SU-DHL-6 (cell line): ENCODE measurements at regions not wholly inside any gene's neighbourhood (a gene's known extent, or its start where the extent isn't known, plus 50 kb on each side); places are given as distances from the start of the nearest gene placed in this dataset.

ENCODE experiments used
- H2AFZ ChIP-seq: fragments of 200-600 bp; sonication (generic); 2 replicates; pipeline ENCODE4 v1.6.1; 2014; ENCODE audit warnings: low read depth, mild to moderate bottlenecking, moderate library complexity, mixed read lengths, antibody characterized with exemption, low read length; ENCODE audit not compliant: severe bottlenecking
- H3F3A ChIP-seq: fragments of 200-600 bp; shearing (Covaris generic); 2 replicates; pipeline ENCODE4 v1.6.0; 2016; ENCODE audit warnings: antibody characterized with exemption, mild to moderate bottlenecking; ENCODE audit not compliant: insufficient read depth
- H3K27ac ChIP-seq: fragments of 200-600 bp; sonication (generic); 2 replicates; pipeline ENCODE4 v1.5.1; 2016; ENCODE audit warnings: low read depth, mild to moderate bottlenecking, low read length, moderate library complexity, mixed read lengths
- H3K27me3 ChIP-seq: fragments of 200-600 bp; sonication (generic), shearing (Covaris generic); 2 replicates; pipeline ENCODE4 v1.6.0; 2014; ENCODE audit warnings: mild to moderate bottlenecking, low read length
- H3K36me3 ChIP-seq: fragments of 200-600 bp; sonication (generic); 2 replicates; pipeline ENCODE4 v1.6.1; 2014; ENCODE audit warnings: mild to moderate bottlenecking, low read length, mixed read lengths
- H3K4me2 ChIP-seq: fragments of 300-600, 200-600 bp; shearing (Covaris generic), sonication (generic); 2 replicates; pipeline ENCODE4 v1.6.0; 2014; ENCODE audit warnings: low read length, low read depth, mild to moderate bottlenecking; ENCODE audit not compliant: poor library complexity, severe bottlenecking
- H3K4me3 ChIP-seq: fragments of 200-600 bp; sonication (generic); 2 replicates; pipeline ENCODE4 v1.5.1; 2014; ENCODE audit warnings: antibody characterized with exemption, low read length, mild to moderate bottlenecking, mixed read lengths; ENCODE audit not compliant: insufficient read depth, poor library complexity, severe bottlenecking
- H3K79me2 ChIP-seq: fragments of 200-600 bp; sonication (generic); 2 replicates; pipeline ENCODE4 v1.6.1; 2014; ENCODE audit warnings: mild to moderate bottlenecking, low read length, moderate library complexity; ENCODE audit not compliant: insufficient read depth
- H3K9ac ChIP-seq: fragments of 200-600 bp; sonication (generic); 2 replicates; pipeline ENCODE4 v1.7.0; 2014; ENCODE audit warnings: mild to moderate bottlenecking, low read length
- H3K9me2 ChIP-seq: fragments of 200-600 bp; sonication (generic); replicated peaks from 2 replicates; pipeline ENCODE4 v1.6.1; 2014; ENCODE audit warnings: low read length; ENCODE audit not compliant: insufficient read depth
- H3K9me3 ChIP-seq: fragments of 200-600 bp; sonication (generic); 2 replicates; pipeline ENCODE4 v1.6.1; 2014; ENCODE audit warnings: low read length, mixed read lengths; ENCODE audit not compliant: insufficient read depth
- H4K20me1 ChIP-seq: fragments of 200-600 bp; sonication (generic); 2 replicates; pipeline ENCODE4 v1.6.1; 2014; ENCODE audit warnings: low read depth, mild to moderate bottlenecking, antibody characterized with exemption, low read length, moderate library complexity, mixed read lengths
- EZH2phosphoT487 ChIP-seq: fragments of 200-600 bp; sonication (generic), shearing (Covaris generic); conservative IDR thresholded peaks from 2 replicates; pipeline ENCODE4 v1.6.1; 2018; ENCODE audit warnings: mild to moderate bottlenecking, antibody characterized with exemption, low read length, moderate library complexity, mixed read lengths
- TF ChIP-seq, protein P1 (sequence below): fragments of 200-600 bp; sonication (generic); IDR thresholded peaks from one replicate; pipeline ENCODE4 v1.5.1; 2017; ENCODE audit warnings: antibody characterized with exemption, mild to moderate bottlenecking, low read length, moderate library complexity; ENCODE audit not compliant: insufficient read depth, poor library complexity, severe bottlenecking

DNA sequence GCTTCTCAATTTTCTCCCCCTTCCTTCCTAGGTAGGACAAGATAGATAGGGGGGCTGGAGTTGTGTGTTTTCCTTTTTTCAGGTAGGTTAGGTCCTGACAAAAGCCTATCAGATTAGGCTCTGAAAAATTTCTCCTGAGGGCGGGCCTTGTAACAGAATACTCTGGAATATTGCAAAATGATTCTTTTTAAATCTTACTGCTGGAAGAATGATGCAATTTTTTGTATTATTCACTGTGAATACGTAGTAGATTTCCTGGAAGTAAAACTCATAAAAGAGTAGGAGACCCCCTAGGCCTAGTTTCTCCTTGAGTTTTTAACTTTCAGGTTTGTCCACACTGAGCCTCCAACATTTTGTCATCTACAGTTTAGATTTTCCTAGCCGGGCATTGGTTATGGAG lies 1701.8 kb downstream of the EFNA5 start:
- H3K4me3 ChIP-seq: no peak overlapping the region
- H2AFZ ChIP-seq: no peak overlapping the region
- no peaks in the 10 kb centered on the region for H4K20me1 ChIP-seq
- H3K79me2 ChIP-seq: no peaks in the 10 kb centered on the region
- H3K36me3 ChIP-seq: no peaks in the 10 kb centered on the region
- H3K9me3 ChIP-seq: no peaks in the 10 kb centered on the region
- TF ChIP-seq EZH2phosphoT487: no peak
- TF ChIP-seq, protein P1, sequence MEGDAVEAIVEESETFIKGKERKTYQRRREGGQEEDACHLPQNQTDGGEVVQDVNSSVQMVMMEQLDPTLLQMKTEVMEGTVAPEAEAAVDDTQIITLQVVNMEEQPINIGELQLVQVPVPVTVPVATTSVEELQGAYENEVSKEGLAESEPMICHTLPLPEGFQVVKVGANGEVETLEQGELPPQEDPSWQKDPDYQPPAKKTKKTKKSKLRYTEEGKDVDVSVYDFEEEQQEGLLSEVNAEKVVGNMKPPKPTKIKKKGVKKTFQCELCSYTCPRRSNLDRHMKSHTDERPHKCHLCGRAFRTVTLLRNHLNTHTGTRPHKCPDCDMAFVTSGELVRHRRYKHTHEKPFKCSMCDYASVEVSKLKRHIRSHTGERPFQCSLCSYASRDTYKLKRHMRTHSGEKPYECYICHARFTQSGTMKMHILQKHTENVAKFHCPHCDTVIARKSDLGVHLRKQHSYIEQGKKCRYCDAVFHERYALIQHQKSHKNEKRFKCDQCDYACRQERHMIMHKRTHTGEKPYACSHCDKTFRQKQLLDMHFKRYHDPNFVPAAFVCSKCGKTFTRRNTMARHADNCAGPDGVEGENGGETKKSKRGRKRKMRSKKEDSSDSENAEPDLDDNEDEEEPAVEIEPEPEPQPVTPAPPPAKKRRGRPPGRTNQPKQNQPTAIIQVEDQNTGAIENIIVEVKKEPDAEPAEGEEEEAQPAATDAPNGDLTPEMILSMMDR: no peak
- H3K4me2 ChIP-seq: no peak overlapping the region
- no peaks in the 10 kb centered on the region for H3K27me3 ChIP-seq
- no peaks in the 10 kb centered on the region for H3F3A ChIP-seq
- H3K27ac ChIP-seq: no peak overlapping the region
- H3K9me2 ChIP-seq: no peaks in the 10 kb centered on the region
- H3K9ac ChIP-seq: no peak overlapping the region

DNA sequence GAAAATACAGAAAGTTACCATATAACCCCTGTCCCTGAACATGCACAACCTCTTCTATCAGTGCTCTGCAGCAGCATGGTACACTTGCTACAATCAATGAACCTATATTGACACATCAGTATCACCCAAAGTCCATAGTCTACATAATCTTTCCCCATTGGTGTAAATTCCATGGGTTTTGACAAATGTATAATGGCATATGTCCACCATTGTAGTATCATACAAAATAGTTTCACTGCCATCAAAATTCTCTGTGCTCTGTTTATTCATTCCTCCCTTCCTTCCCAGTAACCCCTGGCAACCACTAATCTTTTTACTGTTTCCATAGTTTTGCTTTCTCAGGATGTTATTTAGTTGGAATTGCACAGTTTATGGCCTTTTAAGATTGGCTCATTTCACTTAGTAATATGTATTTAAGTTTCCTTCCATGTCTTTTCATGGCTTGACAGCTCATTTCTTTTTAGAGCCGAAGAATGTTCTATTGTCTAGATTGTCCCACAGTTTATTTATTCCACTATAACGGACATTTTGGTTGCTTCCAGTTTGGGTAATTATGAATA lies 1707.0 kb downstream of the EFNA5 start:
- H3K9me3 ChIP-seq: no peaks in the 10 kb centered on the region
- H3K79me2 ChIP-seq: no peaks in the 10 kb centered on the region
- no peak overlapping the region for H3K27ac ChIP-seq
- H3K27me3 ChIP-seq: no peaks in the 10 kb centered on the region
- no peak overlapping the region for H2AFZ ChIP-seq
- no peak overlapping the region for H3K4me2 ChIP-seq
- no peak overlapping the region for H3K9ac ChIP-seq
- no peaks in the 10 kb centered on the region for H3K9me2 ChIP-seq
- no peaks in the 10 kb centered on the region for H4K20me1 ChIP-seq
- no peaks in the 10 kb centered on the region for H3K36me3 ChIP-seq
- no peak overlapping the region for H3K4me3 ChIP-seq
- H3F3A ChIP-seq: no peaks in the 10 kb centered on the region
- TF ChIP-seq, protein P1: no peak
- no peak for TF ChIP-seq EZH2phosphoT487

DNA sequence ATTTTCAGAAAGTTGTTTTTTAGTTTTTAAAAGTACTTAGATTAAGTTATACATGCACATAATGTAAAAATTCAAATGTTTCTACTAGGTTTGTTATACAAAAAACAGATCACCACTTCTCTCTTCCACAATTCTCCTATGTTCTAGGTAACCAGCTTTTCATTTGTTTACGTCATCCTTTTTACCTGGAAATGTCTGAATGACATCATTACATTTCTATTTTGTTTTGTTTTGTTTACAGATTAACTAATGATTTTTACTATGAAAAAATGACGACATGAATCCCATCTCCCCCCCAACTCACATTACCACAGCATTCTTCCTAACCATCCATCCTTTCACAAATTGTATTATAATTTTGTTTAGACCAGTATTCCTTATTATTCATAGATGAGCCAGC lies 1709.2 kb downstream of the EFNA5 start:
- Histone ChIP-seq H4K20me1 (no peaks in the 10 kb centered on the region), H3K4me2 (no peak overlapping the region), H2AFZ (no peak overlapping the region), H3K79me2 (no peaks in the 10 kb centered on the region), H3K9ac (no peak overlapping the region), H3K27me3 (no peaks in the 10 kb centered on the region), H3K4me3 (no peak overlapping the region), H3F3A (no peaks in the 10 kb centered on the region), H3K9me2 (no peaks in the 10 kb centered on the region), H3K9me3 (no peaks in the 10 kb centered on the region), H3K27ac (no peak overlapping the region), H3K36me3 (no peaks in the 10 kb centered on the region)
- TF ChIP-seq EZH2phosphoT487: no peak
- TF ChIP-seq, protein P1: no peak
